ENCODE measurements at regions not wholly inside any gene's neighbourhood (a gene's known extent, or its start where the extent isn't known, plus 50 kb on each side); places are given as distances from the start of the nearest gene placed in this dataset.

- TF ChIP-seq ZNF462 (CRISPR knock-in tag; IDR thresholded peaks at IDR 0.05) (no peak), EZH2 (IDR thresholded peaks at IDR 0.05; ENCODE audit: low read depth, unreplicated experiment) (no peak), POLR2AphosphoS5 (IDR thresholded peaks at IDR 0.05; ENCODE audit: low read depth) (no peak)
Observed at GRCh38 chr12:126157575-126157966, 1092.3 kb downstream of the AACS start (continued).

- H3K4me3 Mint-ChIP-seq: no peak overlapping the region
- H3K27me3 Mint-ChIP-seq (ENCODE audit: insufficient read depth, low read depth, poor library complexity): no peaks in the 10 kb centered on the region
- H3K36me3 ChIP-seq (ENCODE audit: insufficient read depth): no peaks in the 10 kb centered on the region
- no peak overlapping the region for H3K27ac ChIP-seq (ENCODE audit: low read depth)
- no peaks in the 10 kb centered on the region for H4K20me1 ChIP-seq (replicated peaks; ENCODE audit: insufficient read depth)
- H3K4me1 ChIP-seq (ENCODE audit: insufficient read depth): no peaks in the 10 kb centered on the region
- no peak for ATAC-seq
- peaks cover 53% of the 10 kb centered on the region for H3K36me3 Mint-ChIP-seq (ENCODE audit: low read depth)
- no peaks in the 10 kb centered on the region for H3F3A ChIP-seq (replicated peaks; ENCODE audit: low read depth)
- DNase-seq (ENCODE audit: low spot score): no peak
- no peaks in the 10 kb centered on the region for H3K9me2 ChIP-seq (ENCODE audit: insufficient read depth)
- no peaks in the 10 kb centered on the region for H3K4me1 Mint-ChIP-seq
- H3K79me2 ChIP-seq (replicated peaks; ENCODE audit: insufficient read depth): no peaks in the 10 kb centered on the region
- H3K9me3 Mint-ChIP-seq: peaks cover 99% of the 10 kb centered on the region
- no peak overlapping the region for H3K4me2 ChIP-seq
- H3K4me3 ChIP-seq: no peak overlapping the region
- H3K27ac Mint-ChIP-seq: no peak overlapping the region
- no peaks in the 10 kb centered on the region for H3K27me3 ChIP-seq (ENCODE audit: insufficient read depth)
- H2AFZ ChIP-seq: no peak overlapping the region
- TF ChIP-seq ETS1 (IDR thresholded peaks at IDR 0.05) (no peak), ZNF331 (CRISPR knock-in tag; IDR thresholded peaks at IDR 0.05; ENCODE audit: low read depth) (no peak), CREB1 (CRISPR knock-in tag; IDR thresholded peaks at IDR 0.05; ENCODE audit: low read depth) (no peak), EZH2 (IDR thresholded peaks at IDR 0.05; ENCODE audit: low read depth, unreplicated experiment) (no peak), NANOG (IDR thresholded peaks at IDR 0.05; ENCODE audit: borderline replicate concordance) (no peak), POLR2AphosphoS5 (IDR thresholded peaks at IDR 0.05; ENCODE audit: low read depth) (no peak), ZNF114 (CRISPR knock-in tag; IDR thresholded peaks at IDR 0.05) (no peak), JUNB (IDR thresholded peaks at IDR 0.05; ENCODE audit: unreplicated experiment) (no peak), REST (IDR thresholded peaks at IDR 0.05; ENCODE audit: unreplicated experiment) (no peak), STAT1 (IDR thresholded peaks at IDR 0.05; ENCODE audit: unreplicated experiment) (no peak), EZH2phosphoT487 (IDR thresholded peaks at IDR 0.05; ENCODE audit: unreplicated experiment) (no peak), CTCF (conservative IDR thresholded peaks at IDR 0.05; ENCODE audit: low read depth in 2 of 2) (no peak)
Observed at GRCh38 chr12:126159139-126159538, 1093.9 kb downstream of the AACS start.
